Adrenal gland (tissue), 9 donors: ENCODE measurements at regions not wholly inside any gene's neighbourhood (a gene's known extent, or its start where the extent isn't known, plus 50 kb on each side); places are given as distances from the start of the nearest gene placed in this dataset.

ENCODE experiments used
- DNase-seq, 7 donors: peaks; one replicate each; pipeline ENCODE4 v3.0.0-alpha.2; 2019 to 2020
- H3K27ac ChIP-seq, 5 donors: fragments of 200-600 bp; sonication (generic) in 4 of 5; 1 replicate in 3 of 5; 2 replicates in 2 of 5; pipeline versions ENCODE4 v1.5.1 to v1.8.0; 2016 to 2020; ENCODE audit warnings: mild to moderate bottlenecking in 1 of 5
- H3K27me3 ChIP-seq: fragments of 200-600 bp; 2 replicates; pipeline ENCODE4 v1.8.0; 2021
- H3K36me3 ChIP-seq, 2 donors: fragments of 200-600 bp; replicated peaks in 1 of 2; 1 replicate in 1 of 2; 2 replicates in 1 of 2; pipeline versions ENCODE4 v1.5.1 to v1.8.0; 2018 to 2022
- H3K4me1 ChIP-seq, 2 donors: fragments of 200-600 bp; replicated peaks in 1 of 2; 1 replicate in 1 of 2; 2 replicates in 1 of 2; pipeline versions ENCODE4 v1.5.1 to v1.8.0; 2018 to 2021
- H3K4me3 ChIP-seq, 4 donors: fragments of 200-600 bp; sonication (generic) in 3 of 4; one replicate each; pipeline ENCODE4 v1.5.1; 2016 to 2018
- H3K9me3 ChIP-seq, 3 donors: fragments of 200-600 bp; sonication (generic) in 1 of 3; replicated peaks in 1 of 3; 1 replicate in 2 of 3; 2 replicates in 1 of 3; pipeline versions ENCODE4 v1.5.1 to v1.8.0; 2016 to 2021
- CTCF ChIP-seq, 6 experiments: fragments of 450-650 bp in 4 of 6; fragments of 200-600 bp in 2 of 6; sonication (generic) in 1 of 6; IDR thresholded peaks; 1 replicate in 5 of 6; 2 replicates in 1 of 6; pipeline versions ENCODE4 v1.5.1 to v1.8.0; 2016 to 2021; ENCODE audit warnings: antibody characterized with exemption in 6 of 6, mild to moderate bottlenecking in 2 of 6, moderate library complexity in 1 of 6
- POLR2A ChIP-seq, 2 donors: fragments of 450-650 bp; IDR thresholded peaks; one replicate each; pipeline ENCODE4 v1.6.1; 2017; ENCODE audit warnings: antibody characterized with exemption in 2 of 2, mild to moderate bottlenecking in 2 of 2, moderate library complexity in 1 of 2
- WGBS, 4 donors: extraction: QIAGEN DNeasy Blood & Tissue Kit in 2 of 4; methylation state at CpG; one replicate each; pipeline versions ENCODE4 v1.1.5 to v1.1.7; 2013 to 2017; 5-methylcytosine and 5-hydroxymethylcytosine counted together
- intact Hi-C, 2 donors: fragments of 100-400 bp; cut with DNase I; formaldehyde crosslinking; loops; one replicate each; pipeline versions ENCODE4 v1.14.1 to v1.15.0; 2022 to 2023
- donor health status: healthy with polysubstance abuse.
- donor health status: Bipolar disorder and iron deficiency.
- donor health status: DM: yes; HTN: yes; CAD: no.
- donor health status: DM: no; HTN: no; CAD: no.
- donor health status: DM: no; HTN: no; CAD: no.

DNA sequence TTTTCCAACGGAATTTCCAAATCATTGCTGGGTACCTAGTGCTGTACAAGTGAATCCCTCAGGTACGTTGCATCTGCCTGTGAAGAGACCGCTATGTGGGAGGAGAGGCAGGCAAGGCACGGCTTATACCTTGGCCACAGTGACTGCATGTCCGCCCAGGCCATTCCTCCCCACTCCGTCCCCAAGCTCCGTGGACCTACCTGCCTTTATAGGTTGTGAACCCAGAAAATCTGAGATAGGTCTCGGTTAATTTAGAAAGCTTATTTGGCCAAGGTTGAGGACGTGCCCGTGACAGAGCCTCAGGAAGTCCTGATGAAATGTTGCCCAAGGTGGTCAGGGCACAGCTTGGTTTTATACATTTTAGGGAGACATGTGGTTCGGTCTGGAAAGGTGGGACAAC is 218.5 kb upstream of the TSHZ3 start:
- TF ChIP-seq POLR2A (IDR thresholded peaks at IDR 0.05): no peak
- TF ChIP-seq CTCF (IDR thresholded peaks at IDR 0.05): no peak
- intact Hi-C loops: no loop called here
- DNase-seq: no peak
- Histone ChIP-seq H3K9me3 (no peaks in the 10 kb centered on the region), H3K27ac (no peak overlapping the region), H3K27me3 (peaks cover 5% of the 10 kb centered on the region), H3K36me3 (no peaks in the 10 kb centered on the region), H3K4me1 (no peaks in the 10 kb centered on the region), H3K4me3 (no peak overlapping the region)
- 80 to 91% (median 89%) methylated on average over 4 to 11 of the region's 11 CpGs for WGBS, 4 donors

DNA sequence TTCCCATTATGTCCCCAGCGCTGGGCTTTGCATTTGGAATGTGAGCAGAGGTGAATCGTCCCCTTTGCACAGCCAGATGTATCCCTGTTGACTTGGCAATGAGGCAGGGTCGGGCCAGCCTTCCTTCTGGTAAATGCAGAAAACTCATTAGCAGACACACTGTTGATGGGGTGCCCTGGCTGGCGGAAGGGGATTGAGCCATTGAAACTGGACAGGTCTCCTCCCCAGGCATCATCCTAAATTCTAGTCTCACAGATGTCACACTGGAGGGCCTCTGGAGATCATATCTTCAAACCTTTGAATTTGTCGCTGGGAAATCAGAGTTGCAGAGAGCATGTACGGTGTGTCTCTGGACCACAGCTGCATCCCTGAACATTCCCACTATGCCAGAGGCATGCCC is 219.5 kb upstream of the TSHZ3 start:
- DNase-seq: no peak
- Histone ChIP-seq H3K27ac (no peak overlapping the region), H3K4me1 (no peaks in the 10 kb centered on the region), H3K4me3 (no peak overlapping the region), H3K36me3 (no peaks in the 10 kb centered on the region), H3K27me3 (peaks cover 6% of the 10 kb centered on the region), H3K9me3 (no peaks in the 10 kb centered on the region)
- TF ChIP-seq POLR2A (IDR thresholded peaks at IDR 0.05) (no peak), CTCF (IDR thresholded peaks at IDR 0.05) (no peak)
- intact Hi-C loops: no loop called here
- 77 to 96% (median 88%) methylated on average over 3 to 6 of the region's 6 CpGs for WGBS, 4 donors

DNA sequence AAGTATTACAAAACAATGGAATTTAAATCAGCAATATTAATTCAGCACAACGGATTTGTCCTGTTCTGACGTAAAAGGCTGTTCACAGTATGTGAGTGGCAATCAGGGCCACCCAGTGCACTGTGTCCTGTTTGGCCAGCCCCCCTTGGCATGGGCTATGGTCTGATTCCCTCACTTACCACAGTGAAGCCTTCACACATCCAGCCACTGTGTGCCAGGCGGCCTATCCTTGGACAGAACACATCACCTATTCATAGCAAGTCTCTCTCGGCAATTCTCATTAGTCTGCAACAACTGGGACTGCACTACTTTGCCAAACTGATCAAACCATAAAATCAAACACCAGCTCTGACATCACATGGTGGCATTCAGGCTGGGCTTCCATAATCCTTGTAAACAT is 221.5 kb upstream of the TSHZ3 start:
- no peak for DNase-seq
- Histone ChIP-seq H3K36me3 (no peaks in the 10 kb centered on the region), H3K27ac (no peak overlapping the region), H3K27me3 (peaks cover 9% of the 10 kb centered on the region), H3K4me3 (no peak overlapping the region), H3K4me1 (no peaks in the 10 kb centered on the region), H3K9me3 (no peaks in the 10 kb centered on the region)
- intact Hi-C loops: no loop called here
- 74 to 85% (median 83%) methylated on average over 3 to 4 of the region's 4 CpGs for WGBS, 4 donors
- TF ChIP-seq POLR2A (IDR thresholded peaks at IDR 0.05) (no peak), CTCF (IDR thresholded peaks at IDR 0.05) (no peak)

DNA sequence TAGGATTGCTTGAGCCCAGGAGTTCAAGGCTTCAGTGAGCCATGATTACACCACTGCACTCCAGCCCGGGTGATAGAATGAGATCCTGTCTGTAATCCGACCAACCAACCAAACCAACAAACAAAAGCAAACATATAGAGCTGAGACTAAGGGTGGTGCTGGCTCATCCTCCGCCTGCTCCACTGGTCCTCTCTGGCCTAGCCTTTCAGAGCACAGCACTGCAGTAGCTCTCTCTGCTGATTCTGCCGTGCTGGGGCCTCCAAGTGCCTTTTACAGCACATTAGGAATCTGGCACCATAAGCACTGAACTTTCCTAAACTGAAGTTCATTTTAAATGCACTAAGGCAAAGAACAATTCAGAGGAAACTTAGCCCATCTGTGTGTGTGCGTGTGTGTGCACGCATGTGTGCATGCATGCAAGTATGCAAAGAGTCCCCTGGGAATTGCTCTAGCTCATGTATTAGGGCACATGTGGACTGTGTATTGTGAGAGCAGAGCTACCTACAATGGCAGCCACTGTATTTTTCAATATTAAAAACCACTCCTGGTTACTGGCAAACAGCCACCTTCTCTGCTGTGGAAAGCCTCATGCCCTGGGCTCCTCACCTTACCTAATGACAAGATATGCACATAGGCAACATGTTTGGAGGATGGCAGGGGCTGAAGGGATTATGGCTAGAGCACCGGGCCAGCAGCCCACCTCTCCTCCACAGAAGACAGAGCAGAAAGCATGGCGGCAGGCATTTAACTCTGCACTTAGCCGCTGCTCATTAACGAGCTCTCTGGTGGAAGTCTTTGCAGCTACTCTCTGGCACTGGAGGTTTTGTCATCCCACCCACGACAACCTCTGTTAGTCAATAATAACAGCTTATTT is 223.1 kb upstream of the TSHZ3 start:
- no peak overlapping the region for H3K27ac ChIP-seq
- H3K4me1 ChIP-seq: no peaks in the 10 kb centered on the region
- H3K4me3 ChIP-seq: no peak overlapping the region
- no peaks in the 10 kb centered on the region for H3K9me3 ChIP-seq
- no peak for DNase-seq
- peaks cover 9% of the 10 kb centered on the region for H3K27me3 ChIP-seq
- intact Hi-C loops: no loop called here
- TF ChIP-seq CTCF (IDR thresholded peaks at IDR 0.05) (no peak), POLR2A (IDR thresholded peaks at IDR 0.05) (no peak)
- WGBS, 4 donors: 76 to 86% (median 81%) methylated on average over 10 to 11 of the region's 11 CpGs
- no peaks in the 10 kb centered on the region for H3K36me3 ChIP-seq
